HG03520 (cell line): ENCODE measurements at regions not wholly inside any gene's neighbourhood (a gene's known extent, or its start where the extent isn't known, plus 50 kb on each side); places are given as distances from the start of the nearest gene placed in this dataset.
A peak's percentile ranks its signal among the peaks of the same experiment; 100 is the strongest.
"Not testable (repeated sequence)": the region's sequence is repeated elsewhere in the genome, so short reads cannot be mapped to it uniquely, and the experiment has no call there.

Source experiments
- ATAC-seq: cut with Tn5 transposase; IDR thresholded peaks from one replicate; pipeline ENCODE4 v1.9.1; 2021; ENCODE audit warnings: mild to moderate bottlenecking, moderate library complexity; ENCODE audit not compliant: unreplicated experiment

GRCh38 chr3:4067893-4068292 lies 235.3 kb upstream of the SETMAR start:
- ATAC-seq = no peak

GRCh38 chr3:4069796-4070195 lies 233.4 kb upstream of the SETMAR start:
- no peak for ATAC-seq

- ATAC-seq = no peak
Observed at GRCh38 chr3:4071481-4072184, 231.5 kb upstream of the SETMAR start.

- not testable (repeated sequence) for ATAC-seq
Observed at GRCh38 chr3:4077278-4077677, 225.9 kb upstream of the SETMAR start.

- no peak for ATAC-seq
Observed at GRCh38 chr3:4077950-4078349, 225.2 kb upstream of the SETMAR start.

GRCh38 chr3:4078903-4079302 lies 224.3 kb upstream of the SETMAR start:
- peak; percentile 92 for ATAC-seq

GRCh38 chr3:4079339-4080195 lies 223.6 kb upstream of the SETMAR start:
- ATAC-seq = peak; percentile 11

- no peak for ATAC-seq
Observed at GRCh38 chr3:4083225-4084015, 219.7 kb upstream of the SETMAR start.

- ATAC-seq = no peak
Observed at GRCh38 chr3:4084271-4084670, 218.9 kb upstream of the SETMAR start.

GRCh38 chr3:4086662-4087061 lies 216.5 kb upstream of the SETMAR start:
- ATAC-seq = not testable (repeated sequence)

GRCh38 chr3:4091786-4092185 lies 211.4 kb upstream of the SETMAR start:
- no peak for ATAC-seq

GRCh38 chr3:4097801-4098200 lies 205.4 kb upstream of the SETMAR start:
- ATAC-seq = no peak

GRCh38 chr3:4099607-4100006 lies 203.6 kb upstream of the SETMAR start:
- ATAC-seq = no peak

GRCh38 chr3:4107430-4107829 lies 195.7 kb upstream of the SETMAR start:
- no peak for ATAC-seq

- ATAC-seq = no peak
Observed at GRCh38 chr3:4113811-4114522, 189.2 kb upstream of the SETMAR start.

- ATAC-seq = no peak
Observed at GRCh38 chr3:4119119-4119518, 184.1 kb upstream of the SETMAR start.

- ATAC-seq = no peak
Observed at GRCh38 chr3:4125576-4125975, 177.6 kb upstream of the SETMAR start.

GRCh38 chr3:4138150-4138785 lies 164.9 kb upstream of the SETMAR start:
- ATAC-seq = no peak

- no peak for ATAC-seq
Observed at GRCh38 chr3:4138786-4139431, 164.3 kb upstream of the SETMAR start.
